HFFc6 (cell line): ENCODE measurements at regions not wholly inside any gene's neighbourhood (a gene's known extent, or its start where the extent isn't known, plus 50 kb on each side); places are given as distances from the start of the nearest gene placed in this dataset.
"Not testable (repeated sequence)": the region's sequence is repeated elsewhere in the genome, so short reads cannot be mapped to it uniquely, and the experiment has no call there.

Source experiments
- DNase-seq: peaks from one replicate; pipeline ENCODE4 v3.0.0-alpha.2; 2018
- H3K27ac Mint-ChIP-seq: 2 replicates; pipeline ENCODE4 v1.8.0; 2020; ENCODE audit warnings: mild to moderate bottlenecking, mixed read lengths
- H3K27me3 Mint-ChIP-seq: 2 replicates; pipeline ENCODE4 v1.8.0; 2021; ENCODE audit warnings: mild to moderate bottlenecking, moderate library complexity, mixed read lengths; ENCODE audit not compliant: insufficient read depth
- H3K36me3 Mint-ChIP-seq: 2 replicates; pipeline ENCODE4 v1.8.0; 2021; ENCODE audit warnings: low read depth, mixed read lengths
- H3K4me1 Mint-ChIP-seq: 2 replicates; pipeline ENCODE4 v1.8.0; 2020; ENCODE audit warnings: low read depth, mixed read lengths
- H3K4me3 Mint-ChIP-seq: 2 replicates; pipeline ENCODE4 v1.8.0; 2020; ENCODE audit warnings: mild to moderate bottlenecking, moderate library complexity, mixed read lengths
- H3K9me3 Mint-ChIP-seq: 2 replicates; pipeline ENCODE4 v1.8.0; 2020; ENCODE audit warnings: mild to moderate bottlenecking, mixed read lengths
- TF ChIP-seq, protein P1 (sequence below): fragments of 200-600 bp; sonication (generic); IDR thresholded peaks from 2 replicates; pipeline ENCODE4 v1.5.0; 2021; ENCODE audit warnings: antibody characterized with exemption, mild to moderate bottlenecking

DNA sequence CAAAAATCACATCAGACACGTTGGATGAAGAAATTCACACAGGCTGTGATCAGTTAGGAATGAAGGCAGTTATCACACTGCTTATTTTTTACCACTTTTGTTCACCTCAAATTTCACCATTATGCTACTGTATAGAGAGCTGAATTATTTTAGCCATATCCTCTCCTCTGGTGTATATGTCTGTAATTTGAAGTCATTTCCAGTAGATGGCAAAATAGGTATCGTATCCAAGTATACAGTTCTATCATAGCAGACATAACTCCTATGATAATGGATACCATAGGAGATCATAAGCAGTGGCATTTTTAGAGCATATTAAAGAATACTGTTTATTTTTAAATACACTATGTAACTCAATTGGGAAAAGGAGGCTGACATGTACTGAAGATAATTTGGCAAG is 909.7 kb downstream of the DNAJB9 start:
- TF ChIP-seq, protein P1, sequence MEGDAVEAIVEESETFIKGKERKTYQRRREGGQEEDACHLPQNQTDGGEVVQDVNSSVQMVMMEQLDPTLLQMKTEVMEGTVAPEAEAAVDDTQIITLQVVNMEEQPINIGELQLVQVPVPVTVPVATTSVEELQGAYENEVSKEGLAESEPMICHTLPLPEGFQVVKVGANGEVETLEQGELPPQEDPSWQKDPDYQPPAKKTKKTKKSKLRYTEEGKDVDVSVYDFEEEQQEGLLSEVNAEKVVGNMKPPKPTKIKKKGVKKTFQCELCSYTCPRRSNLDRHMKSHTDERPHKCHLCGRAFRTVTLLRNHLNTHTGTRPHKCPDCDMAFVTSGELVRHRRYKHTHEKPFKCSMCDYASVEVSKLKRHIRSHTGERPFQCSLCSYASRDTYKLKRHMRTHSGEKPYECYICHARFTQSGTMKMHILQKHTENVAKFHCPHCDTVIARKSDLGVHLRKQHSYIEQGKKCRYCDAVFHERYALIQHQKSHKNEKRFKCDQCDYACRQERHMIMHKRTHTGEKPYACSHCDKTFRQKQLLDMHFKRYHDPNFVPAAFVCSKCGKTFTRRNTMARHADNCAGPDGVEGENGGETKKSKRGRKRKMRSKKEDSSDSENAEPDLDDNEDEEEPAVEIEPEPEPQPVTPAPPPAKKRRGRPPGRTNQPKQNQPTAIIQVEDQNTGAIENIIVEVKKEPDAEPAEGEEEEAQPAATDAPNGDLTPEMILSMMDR = no peak
- no peaks in the 10 kb centered on the region for H3K27me3 Mint-ChIP-seq

DNA sequence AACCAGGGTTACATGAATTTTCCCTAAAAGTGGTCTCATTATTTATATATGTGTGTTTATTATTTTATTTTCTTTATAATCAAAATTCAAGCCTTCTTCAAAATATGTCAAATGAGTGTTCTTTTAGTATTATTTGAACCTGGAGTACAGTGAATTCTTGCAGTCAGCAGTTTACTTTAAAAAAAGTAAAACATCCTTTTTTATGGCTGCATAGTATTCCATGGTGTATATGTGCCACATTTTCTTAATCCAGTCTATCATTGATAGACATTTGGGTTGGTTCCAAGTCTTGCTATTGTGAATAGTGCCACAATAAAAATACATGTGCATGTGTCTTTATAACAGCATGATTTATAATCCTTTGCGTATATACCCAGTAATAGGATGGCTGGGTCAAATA is 920.9 kb downstream of the DNAJB9 start:
- not testable (repeated sequence) for H3K9me3 Mint-ChIP-seq, H3K4me3 Mint-ChIP-seq, H3K36me3 Mint-ChIP-seq, DNase-seq, H3K27me3 Mint-ChIP-seq, H3K4me1 Mint-ChIP-seq, H3K27ac Mint-ChIP-seq

More for the DNA sequence above, 909.7 kb downstream of the DNAJB9 start:
- Mint-ChIP-seq H3K36me3 (no peaks in the 10 kb centered on the region; the same call in 1 of the 2 replicates), H3K4me3 (no peak overlapping the region), H3K9me3 (peaks cover 8% of the 10 kb centered on the region), H3K4me1 (no peaks in the 10 kb centered on the region), H3K27ac (no peak overlapping the region)
- no peak for DNase-seq

DNA sequence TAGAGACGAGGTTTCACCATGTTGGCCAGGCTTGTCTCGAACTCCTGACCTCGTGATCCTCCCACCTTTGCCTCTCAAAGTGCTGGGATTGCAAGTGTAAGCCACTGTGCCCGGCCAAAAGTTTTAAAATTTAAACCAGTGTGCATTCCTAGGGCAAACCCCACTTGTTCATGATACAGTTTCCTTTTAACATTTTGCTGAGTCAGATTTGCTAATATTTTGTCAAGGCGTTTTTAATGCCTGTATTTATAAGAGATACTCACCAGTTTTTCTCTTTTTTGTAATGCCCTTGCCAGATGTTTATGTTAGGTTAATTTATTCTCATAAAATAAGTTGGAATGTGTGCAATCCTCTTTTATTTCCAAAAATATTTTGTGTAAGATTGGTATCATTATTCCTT is 927.4 kb downstream of the DNAJB9 start:
- Mint-ChIP-seq H3K27ac (no peak overlapping the region), H3K9me3 (peaks cover 30% of the 10 kb centered on the region), H3K4me1 (no peaks in the 10 kb centered on the region), H3K27me3 (no peaks in the 10 kb centered on the region), H3K36me3 (no peaks in the 10 kb centered on the region), H3K4me3 (no peak overlapping the region)
- TF ChIP-seq, protein P1 = no peak
- DNase-seq = no peak

GRCh38 chr7:109498131-109498530 is 928.5 kb downstream of the DNAJB9 start:
- Mint-ChIP-seq H3K36me3 (no peaks in the 10 kb centered on the region), H3K27ac (no peak overlapping the region), H3K4me1 (no peaks in the 10 kb centered on the region), H3K4me3 (no peak overlapping the region), H3K9me3 (peaks cover 34% of the 10 kb centered on the region), H3K27me3 (no peaks in the 10 kb centered on the region)
- TF ChIP-seq, protein P1 = no peak
- DNase-seq = no peak

- no peaks in the 10 kb centered on the region for H3K27me3 Mint-ChIP-seq
- TF ChIP-seq, protein P1 = no peak
- no peaks in the 10 kb centered on the region for H3K36me3 Mint-ChIP-seq
- no peak overlapping the region for H3K4me3 Mint-ChIP-seq
- DNase-seq = no peak
- no peak overlapping the region for H3K27ac Mint-ChIP-seq
- H3K9me3 Mint-ChIP-seq = peaks cover 42% of the 10 kb centered on the region
- H3K4me1 Mint-ChIP-seq = no peaks in the 10 kb centered on the region
Measured at GRCh38 chr7:109503421-109503820, 933.7 kb downstream of the DNAJB9 start.

- no peak overlapping the region for H3K27ac Mint-ChIP-seq
- H3K27me3 Mint-ChIP-seq = no peaks in the 10 kb centered on the region
- no peak for DNase-seq
- TF ChIP-seq, protein P1 = no peak
- H3K36me3 Mint-ChIP-seq = no peaks in the 10 kb centered on the region
- no peak overlapping the region for H3K4me3 Mint-ChIP-seq
- peaks cover 30% of the 10 kb centered on the region for H3K9me3 Mint-ChIP-seq
- H3K4me1 Mint-ChIP-seq = no peaks in the 10 kb centered on the region
Measured at GRCh38 chr7:109522585-109522984, 952.9 kb downstream of the DNAJB9 start.
